Smooth muscle cell (in vitro differentiated cells): ENCODE measurements at regions not wholly inside any gene's neighbourhood (a gene's known extent, or its start where the extent isn't known, plus 50 kb on each side); places are given as distances from the start of the nearest gene placed in this dataset.

Source experiments
- DNase-seq: peaks from one replicate; lab custom pipeline; 2025; ENCODE audit not compliant: unreplicated experiment; lab: John Stamatoyannopoulos, UW
- H2AFZ ChIP-seq: fragments of 200-600 bp; sonication (generic); 2 replicates; pipeline ENCODE4 v1.6.0; 2016; ENCODE audit warnings: antibody characterized with exemption, low read depth, mild to moderate bottlenecking
- H3F3A ChIP-seq: fragments of 200-600 bp; sonication (generic); 2 replicates; pipeline ENCODE4 v1.6.0; 2017; ENCODE audit warnings: antibody characterized with exemption, low read depth
- H3K27ac ChIP-seq: fragments of 200-600 bp; sonication (generic); 2 replicates; pipeline ENCODE4 v1.5.1; 2016; ENCODE audit warnings: low read depth, mild to moderate bottlenecking
- H3K27me3 ChIP-seq: fragments of 200-600 bp; sonication (generic); 2 replicates; pipeline ENCODE4 v1.6.1; 2016; ENCODE audit warnings: low read depth, mild to moderate bottlenecking
- H3K36me3 ChIP-seq: fragments of 200-600 bp; sonication (generic); 2 replicates; pipeline ENCODE4 v1.5.1; 2016; ENCODE audit warnings: low read depth
- H3K4me1 ChIP-seq: fragments of 200-600 bp; sonication (generic); 2 replicates; pipeline ENCODE4 v1.5.1; 2016; ENCODE audit warnings: low read depth
- H3K4me2 ChIP-seq: fragments of 200-600 bp; sonication (generic); 2 replicates; pipeline ENCODE4 v1.6.0; 2016; ENCODE audit warnings: mild to moderate bottlenecking
- H3K4me3 ChIP-seq: fragments of 200-600 bp; sonication (generic); 2 replicates; pipeline ENCODE4 v1.5.1; 2016; ENCODE audit warnings: mild to moderate bottlenecking
- H3K79me2 ChIP-seq: fragments of 200-600 bp; sonication (generic); 2 replicates; pipeline ENCODE4 v1.6.0; 2016; ENCODE audit warnings: low read depth, mild to moderate bottlenecking
- H3K9ac ChIP-seq: fragments of 200-600 bp; sonication (generic); 2 replicates; pipeline ENCODE4 v1.6.0; 2016; ENCODE audit warnings: low read depth
- H3K9me3 ChIP-seq: fragments of 200-600 bp; sonication (generic); replicated peaks from 2 replicates; pipeline ENCODE4 v1.5.1; 2016; ENCODE audit warnings: low read depth
- H4K20me1 ChIP-seq: fragments of 200-600 bp; sonication (generic); 2 replicates; pipeline ENCODE4 v1.6.0; 2016; ENCODE audit warnings: low read depth
- WGBS: methylation state at CpG from one replicate; pipeline ENCODE4 v1.1.7; 2016; ENCODE audit warnings: low lambda C conversion rate; 5-methylcytosine and 5-hydroxymethylcytosine counted together
- TF ChIP-seq, protein P1 (sequence below): fragments of 200-600 bp; sonication (generic); IDR thresholded peaks from 2 replicates; pipeline ENCODE4 v1.5.1; 2017; ENCODE audit warnings: borderline replicate concordance, mild to moderate bottlenecking, antibody characterized with exemption; ENCODE audit not compliant: insufficient read depth, poor library complexity, severe bottlenecking

DNA sequence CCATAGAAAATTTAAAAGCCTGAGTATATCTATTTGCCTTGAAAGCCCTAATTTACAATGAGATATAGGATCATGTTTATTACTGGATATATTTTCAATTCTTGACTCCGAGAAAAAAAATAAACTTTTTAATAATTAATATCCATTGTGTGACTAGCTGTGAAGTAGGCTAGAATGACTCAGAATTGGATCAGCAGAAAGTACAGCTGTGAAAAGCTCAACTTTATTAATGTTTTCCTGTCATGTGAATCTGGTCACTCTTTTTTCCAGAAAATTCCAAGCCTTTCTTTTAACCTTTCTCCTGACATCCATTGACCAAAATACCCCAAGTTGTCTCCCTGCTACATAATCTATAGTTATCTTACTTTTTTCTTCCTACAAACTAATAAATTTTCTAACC is 171.8 kb upstream of the PACRGL start:
- Histone ChIP-seq H2AFZ (no peak overlapping the region), H4K20me1 (no peaks in the 10 kb centered on the region), H3K36me3 (no peaks in the 10 kb centered on the region), H3K9ac (peak overlapping the region; percentile 27), H3F3A (no peaks in the 10 kb centered on the region), H3K27ac (peak overlapping the region; percentile 80), H3K79me2 (no peaks in the 10 kb centered on the region), H3K4me1 (no peaks in the 10 kb centered on the region), H3K4me3 (no peak overlapping the region), H3K9me3 (no peaks in the 10 kb centered on the region), H3K27me3 (no peaks in the 10 kb centered on the region), H3K4me2 (peak overlapping the region; percentile 66)
- TF ChIP-seq, protein P1, sequence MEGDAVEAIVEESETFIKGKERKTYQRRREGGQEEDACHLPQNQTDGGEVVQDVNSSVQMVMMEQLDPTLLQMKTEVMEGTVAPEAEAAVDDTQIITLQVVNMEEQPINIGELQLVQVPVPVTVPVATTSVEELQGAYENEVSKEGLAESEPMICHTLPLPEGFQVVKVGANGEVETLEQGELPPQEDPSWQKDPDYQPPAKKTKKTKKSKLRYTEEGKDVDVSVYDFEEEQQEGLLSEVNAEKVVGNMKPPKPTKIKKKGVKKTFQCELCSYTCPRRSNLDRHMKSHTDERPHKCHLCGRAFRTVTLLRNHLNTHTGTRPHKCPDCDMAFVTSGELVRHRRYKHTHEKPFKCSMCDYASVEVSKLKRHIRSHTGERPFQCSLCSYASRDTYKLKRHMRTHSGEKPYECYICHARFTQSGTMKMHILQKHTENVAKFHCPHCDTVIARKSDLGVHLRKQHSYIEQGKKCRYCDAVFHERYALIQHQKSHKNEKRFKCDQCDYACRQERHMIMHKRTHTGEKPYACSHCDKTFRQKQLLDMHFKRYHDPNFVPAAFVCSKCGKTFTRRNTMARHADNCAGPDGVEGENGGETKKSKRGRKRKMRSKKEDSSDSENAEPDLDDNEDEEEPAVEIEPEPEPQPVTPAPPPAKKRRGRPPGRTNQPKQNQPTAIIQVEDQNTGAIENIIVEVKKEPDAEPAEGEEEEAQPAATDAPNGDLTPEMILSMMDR: no peak
- 93% methylated on average over 1 of the region's 1 CpG for WGBS
- no peak for DNase-seq

DNA sequence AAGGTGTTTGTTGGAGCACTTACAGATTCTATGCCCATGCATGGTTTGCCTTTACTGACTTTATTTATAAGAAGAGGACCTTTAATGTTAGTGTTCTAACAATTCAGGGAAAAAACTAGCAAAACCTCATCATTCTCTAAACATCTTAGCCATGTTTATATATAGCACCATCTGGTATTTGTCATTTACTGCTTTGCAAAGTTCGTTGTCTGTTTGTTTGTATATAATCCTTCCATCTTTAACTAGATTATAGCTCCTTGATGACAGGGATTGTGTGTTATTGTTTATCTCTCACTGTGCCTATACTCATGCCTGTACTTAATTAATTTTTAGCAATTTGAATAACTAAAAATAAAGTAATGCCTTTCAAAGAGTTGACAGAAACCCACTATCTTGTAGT is 170.6 kb upstream of the PACRGL start:
- 19% methylated on average over 1 of the region's 1 CpG for WGBS
- no peaks in the 10 kb centered on the region for H3F3A ChIP-seq
- no peaks in the 10 kb centered on the region for H3K79me2 ChIP-seq
- H3K4me2 ChIP-seq: peak overlapping the region; percentile 66
- no peak for DNase-seq
- no peak overlapping the region for H3K27ac ChIP-seq
- H3K9ac ChIP-seq: no peak overlapping the region
- H3K36me3 ChIP-seq: no peaks in the 10 kb centered on the region
- no peak overlapping the region for H2AFZ ChIP-seq
- no peak overlapping the region for H3K4me3 ChIP-seq
- TF ChIP-seq, protein P1: no peak
- no peaks in the 10 kb centered on the region for H3K4me1 ChIP-seq
- no peaks in the 10 kb centered on the region for H4K20me1 ChIP-seq
- H3K27me3 ChIP-seq: no peaks in the 10 kb centered on the region
- no peaks in the 10 kb centered on the region for H3K9me3 ChIP-seq

DNA sequence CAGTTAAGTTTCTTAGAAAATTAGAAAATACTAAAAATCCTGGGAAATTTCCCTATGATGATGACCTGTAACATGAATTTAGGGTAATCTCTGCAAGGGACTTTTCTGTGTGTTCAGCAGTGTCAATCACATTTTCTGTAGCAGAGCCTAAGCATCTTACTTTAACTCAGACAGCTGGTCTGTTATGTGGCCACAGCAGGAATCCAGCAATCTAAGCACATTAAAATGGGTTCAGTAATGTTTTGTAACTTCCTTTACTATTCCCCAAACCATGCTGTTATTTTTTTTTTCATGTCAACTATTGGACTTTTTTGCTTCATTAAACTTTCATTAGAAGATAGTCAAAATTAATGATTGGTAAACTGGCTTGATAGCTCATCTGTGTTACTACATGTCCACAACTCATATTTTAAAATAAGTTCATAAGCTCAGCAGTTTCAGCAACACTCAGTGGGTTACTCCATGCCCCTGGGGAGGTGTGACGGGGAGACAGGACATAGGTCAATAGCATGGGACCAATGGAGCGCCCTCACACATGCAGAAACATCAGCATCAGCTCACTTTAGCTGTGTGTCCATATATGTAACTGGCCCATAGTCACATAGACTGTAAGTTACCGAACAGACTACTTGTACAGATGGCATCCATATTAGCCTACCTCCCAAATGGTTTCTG is 168.0 kb upstream of the PACRGL start:
- H3K27ac ChIP-seq: no peak overlapping the region
- H3F3A ChIP-seq: no peaks in the 10 kb centered on the region
- no peaks in the 10 kb centered on the region for H4K20me1 ChIP-seq
- H3K9me3 ChIP-seq: no peaks in the 10 kb centered on the region
- no peak overlapping the region for H3K4me2 ChIP-seq
- no peaks in the 10 kb centered on the region for H3K4me1 ChIP-seq
- WGBS: 96% methylated on average over 3 of the region's 3 CpGs
- H3K27me3 ChIP-seq: no peaks in the 10 kb centered on the region
- H3K9ac ChIP-seq: no peak overlapping the region
- H2AFZ ChIP-seq: no peak overlapping the region
- H3K4me3 ChIP-seq: no peak overlapping the region
- no peaks in the 10 kb centered on the region for H3K36me3 ChIP-seq
- DNase-seq: no peak
- H3K79me2 ChIP-seq: no peaks in the 10 kb centered on the region
- TF ChIP-seq, protein P1: no peak
